ENCODE measurements at regions not wholly inside any gene's neighbourhood (a gene's known extent, or its start where the extent isn't known, plus 50 kb on each side); places are given as distances from the start of the nearest gene placed in this dataset.

- Histone ChIP-seq H3K27me3 (ENCODE audit: low read depth) (no peaks in the 10 kb centered on the region), H3K4me3 (no peak overlapping the region), H3K36me3 (no peaks in the 10 kb centered on the region), H3K27ac (no peak overlapping the region), H3K4me1 (no peaks in the 10 kb centered on the region), H3K9me3 (no peaks in the 10 kb centered on the region)
- TF ChIP-seq, protein P1, sequence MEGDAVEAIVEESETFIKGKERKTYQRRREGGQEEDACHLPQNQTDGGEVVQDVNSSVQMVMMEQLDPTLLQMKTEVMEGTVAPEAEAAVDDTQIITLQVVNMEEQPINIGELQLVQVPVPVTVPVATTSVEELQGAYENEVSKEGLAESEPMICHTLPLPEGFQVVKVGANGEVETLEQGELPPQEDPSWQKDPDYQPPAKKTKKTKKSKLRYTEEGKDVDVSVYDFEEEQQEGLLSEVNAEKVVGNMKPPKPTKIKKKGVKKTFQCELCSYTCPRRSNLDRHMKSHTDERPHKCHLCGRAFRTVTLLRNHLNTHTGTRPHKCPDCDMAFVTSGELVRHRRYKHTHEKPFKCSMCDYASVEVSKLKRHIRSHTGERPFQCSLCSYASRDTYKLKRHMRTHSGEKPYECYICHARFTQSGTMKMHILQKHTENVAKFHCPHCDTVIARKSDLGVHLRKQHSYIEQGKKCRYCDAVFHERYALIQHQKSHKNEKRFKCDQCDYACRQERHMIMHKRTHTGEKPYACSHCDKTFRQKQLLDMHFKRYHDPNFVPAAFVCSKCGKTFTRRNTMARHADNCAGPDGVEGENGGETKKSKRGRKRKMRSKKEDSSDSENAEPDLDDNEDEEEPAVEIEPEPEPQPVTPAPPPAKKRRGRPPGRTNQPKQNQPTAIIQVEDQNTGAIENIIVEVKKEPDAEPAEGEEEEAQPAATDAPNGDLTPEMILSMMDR (IDR thresholded peaks at IDR 0.05) = no peak
- no peak for DNase-seq
- intact Hi-C loops (cut with DNase I) = no loop called here
- no peak for ATAC-seq
Observed at GRCh38 chrX:30979271-30979670, 90.2 kb upstream of the TAB3 start.

- intact Hi-C loops (cut with DNase I) = no loop called here
- ATAC-seq (no peak), DNase-seq (no peak)
- H3K36me3 ChIP-seq = no peaks in the 10 kb centered on the region
- TF ChIP-seq, protein P1 (IDR thresholded peaks at IDR 0.05) = no peak
- no peaks in the 10 kb centered on the region for H3K4me1 ChIP-seq
- H3K9me3 ChIP-seq = no peaks in the 10 kb centered on the region
- H3K27ac ChIP-seq = no peak overlapping the region
- no peak overlapping the region for H3K4me3 ChIP-seq
- H3K27me3 ChIP-seq (ENCODE audit: low read depth) = no peaks in the 10 kb centered on the region
Observed at GRCh38 chrX:30975467-30975866, 86.4 kb upstream of the TAB3 start.

- H3K9me3 ChIP-seq = no peaks in the 10 kb centered on the region
- ATAC-seq = peak in 1 of 2 donors; percentile 59
- H3K4me1 ChIP-seq = no peaks in the 10 kb centered on the region
- H3K27me3 ChIP-seq (ENCODE audit: low read depth) = no peaks in the 10 kb centered on the region
- intact Hi-C loops (cut with DNase I) = no loop called here
- no peak for DNase-seq
- TF ChIP-seq, protein P1 (IDR thresholded peaks at IDR 0.05) = no peak
- H3K36me3 ChIP-seq = no peaks in the 10 kb centered on the region
- no peak overlapping the region for H3K4me3 ChIP-seq
- H3K27ac ChIP-seq = no peak overlapping the region
Observed at GRCh38 chrX:30973784-30974427, 84.9 kb upstream of the TAB3 start.

DNA sequence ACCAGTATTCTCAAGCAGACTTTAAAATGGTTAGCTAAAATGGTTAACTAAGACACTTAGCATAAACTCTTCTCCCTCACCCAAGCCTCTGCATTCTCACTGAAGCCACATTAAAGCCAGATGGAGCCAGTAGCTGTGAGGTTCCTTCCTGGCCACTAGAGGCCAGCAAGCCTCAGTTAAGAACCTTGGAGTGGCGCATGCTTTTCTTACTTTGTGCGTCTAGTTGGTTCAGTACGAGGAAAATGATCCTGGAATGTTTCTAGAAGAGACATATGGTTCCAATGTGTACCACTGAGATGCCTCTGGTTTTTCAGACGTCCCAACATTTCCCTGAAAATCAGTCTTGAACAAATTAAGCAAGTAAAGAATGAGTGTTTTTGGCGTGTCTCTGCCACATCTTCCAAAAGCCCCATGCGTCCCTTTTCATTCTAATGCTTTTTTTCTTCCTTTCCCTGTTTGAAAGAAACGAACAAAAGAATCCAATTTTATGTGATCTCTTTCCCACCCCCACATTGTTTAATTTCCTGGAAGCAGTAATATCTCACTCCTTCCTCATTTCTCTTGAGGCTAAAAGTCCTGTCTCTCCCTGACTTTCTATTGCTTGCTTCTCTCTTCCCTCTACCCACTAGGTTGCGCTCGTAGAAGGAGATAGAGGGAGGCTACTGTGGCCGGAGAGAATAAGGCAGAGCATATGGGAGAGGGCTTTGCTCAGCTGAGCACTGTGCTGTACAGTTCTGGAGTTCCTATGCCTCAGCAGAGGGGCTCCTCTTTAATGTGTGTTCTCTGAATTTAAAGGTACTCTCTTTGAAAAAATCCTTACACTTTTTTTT is 82.9 kb upstream of the TAB3 start:
- intact Hi-C loops (cut with DNase I) = no loop called here
- no peaks in the 10 kb centered on the region for H3K4me1 ChIP-seq

GRCh38 chrX:30967516-30967915 is 78.5 kb upstream of the TAB3 start:
- intact Hi-C loops (cut with DNase I) = no loop called here
- no peaks in the 10 kb centered on the region for H3K4me1 ChIP-seq
- H3K4me3 ChIP-seq = no peak overlapping the region
- no peaks in the 10 kb centered on the region for H3K9me3 ChIP-seq
- H3K27me3 ChIP-seq (ENCODE audit: low read depth) = no peaks in the 10 kb centered on the region
- H3K27ac ChIP-seq = no peak overlapping the region
- no peak for ATAC-seq
- H3K36me3 ChIP-seq = no peaks in the 10 kb centered on the region
- TF ChIP-seq, protein P1 (IDR thresholded peaks at IDR 0.05) = no peak
- DNase-seq = no peak

More for the DNA sequence above, 82.9 kb upstream of the TAB3 start:
- no peaks in the 10 kb centered on the region for H3K9me3 ChIP-seq
- H3K27me3 ChIP-seq (ENCODE audit: low read depth) = no peaks in the 10 kb centered on the region
- H3K36me3 ChIP-seq = no peaks in the 10 kb centered on the region
- ATAC-seq (peak; percentile 75 to 85), DNase-seq (no peak)
- TF ChIP-seq, protein P1 (IDR thresholded peaks at IDR 0.05) = peak; percentile 56
- H3K4me3 ChIP-seq = peak overlapping the region; percentile 23
- no peak overlapping the region for H3K27ac ChIP-seq

Measured in lower lobe of right lung (tissue), 2 donors.